Chondrocyte (in vitro differentiated cells): ENCODE measurements at regions not wholly inside any gene's neighbourhood (a gene's known extent, or its start where the extent isn't known, plus 50 kb on each side); places are given as distances from the start of the nearest gene placed in this dataset.

ENCODE experiments used
- DNase-seq: peaks from one replicate; pipeline ENCODE4 v3.0.0; 2021; ENCODE audit warnings: mixed read lengths, low spot score
- H3K27ac Mint-ChIP-seq: one replicate; pipeline ENCODE4 v1.8.0; 2021; ENCODE audit warnings: mild to moderate bottlenecking, moderate library complexity, mixed read lengths; ENCODE audit not compliant: unreplicated experiment
- H3K27me3 Mint-ChIP-seq: 2 replicates; pipeline ENCODE4 v1.8.0; 2021; ENCODE audit warnings: low read depth, mixed read lengths
- H3K36me3 Mint-ChIP-seq: 2 replicates; pipeline ENCODE4 v1.8.0; 2021; ENCODE audit warnings: low read depth, mixed read lengths
- H3K4me1 Mint-ChIP-seq: 2 replicates; pipeline ENCODE4 v1.8.0; 2021; ENCODE audit warnings: low read depth, mild to moderate bottlenecking, mixed read lengths
- H3K4me3 Mint-ChIP-seq: one replicate; pipeline ENCODE4 v1.8.0; 2021; ENCODE audit warnings: mild to moderate bottlenecking, moderate library complexity, mixed read lengths; ENCODE audit not compliant: unreplicated experiment
- H3K9me3 Mint-ChIP-seq: 2 replicates; pipeline ENCODE4 v1.8.0; 2021; ENCODE audit warnings: low read depth, mixed read lengths
- TF ChIP-seq, protein P1 (sequence below): fragments of 200-600 bp; sonication (generic); IDR thresholded peaks from 2 replicates; pipeline ENCODE4 v1.5.0; 2021; ENCODE audit warnings: antibody characterized with exemption, mild to moderate bottlenecking, moderate library complexity

GRCh38 chr15:77774350-77774749 is 141.6 kb upstream of the LINGO1 start:
- Mint-ChIP-seq H3K4me3 (no peak overlapping the region), H3K27me3 (peaks cover 6% of the 10 kb centered on the region), H3K36me3 (peaks cover 4% of the 10 kb centered on the region), H3K4me1 (no peaks in the 10 kb centered on the region), H3K27ac (no peak overlapping the region), H3K9me3 (no peaks in the 10 kb centered on the region)
- no peak for DNase-seq
- TF ChIP-seq, protein P1, sequence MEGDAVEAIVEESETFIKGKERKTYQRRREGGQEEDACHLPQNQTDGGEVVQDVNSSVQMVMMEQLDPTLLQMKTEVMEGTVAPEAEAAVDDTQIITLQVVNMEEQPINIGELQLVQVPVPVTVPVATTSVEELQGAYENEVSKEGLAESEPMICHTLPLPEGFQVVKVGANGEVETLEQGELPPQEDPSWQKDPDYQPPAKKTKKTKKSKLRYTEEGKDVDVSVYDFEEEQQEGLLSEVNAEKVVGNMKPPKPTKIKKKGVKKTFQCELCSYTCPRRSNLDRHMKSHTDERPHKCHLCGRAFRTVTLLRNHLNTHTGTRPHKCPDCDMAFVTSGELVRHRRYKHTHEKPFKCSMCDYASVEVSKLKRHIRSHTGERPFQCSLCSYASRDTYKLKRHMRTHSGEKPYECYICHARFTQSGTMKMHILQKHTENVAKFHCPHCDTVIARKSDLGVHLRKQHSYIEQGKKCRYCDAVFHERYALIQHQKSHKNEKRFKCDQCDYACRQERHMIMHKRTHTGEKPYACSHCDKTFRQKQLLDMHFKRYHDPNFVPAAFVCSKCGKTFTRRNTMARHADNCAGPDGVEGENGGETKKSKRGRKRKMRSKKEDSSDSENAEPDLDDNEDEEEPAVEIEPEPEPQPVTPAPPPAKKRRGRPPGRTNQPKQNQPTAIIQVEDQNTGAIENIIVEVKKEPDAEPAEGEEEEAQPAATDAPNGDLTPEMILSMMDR: no peak

- TF ChIP-seq, protein P1: no peak
- H3K9me3 Mint-ChIP-seq: no peaks in the 10 kb centered on the region
- H3K4me3 Mint-ChIP-seq: no peak overlapping the region
- no peak for DNase-seq
- H3K36me3 Mint-ChIP-seq: peaks cover 4% of the 10 kb centered on the region
- H3K27ac Mint-ChIP-seq: no peak overlapping the region
- peaks cover 9% of the 10 kb centered on the region for H3K27me3 Mint-ChIP-seq
- H3K4me1 Mint-ChIP-seq: no peaks in the 10 kb centered on the region
Observed at GRCh38 chr15:77773903-77774302, 141.2 kb upstream of the LINGO1 start.

DNA sequence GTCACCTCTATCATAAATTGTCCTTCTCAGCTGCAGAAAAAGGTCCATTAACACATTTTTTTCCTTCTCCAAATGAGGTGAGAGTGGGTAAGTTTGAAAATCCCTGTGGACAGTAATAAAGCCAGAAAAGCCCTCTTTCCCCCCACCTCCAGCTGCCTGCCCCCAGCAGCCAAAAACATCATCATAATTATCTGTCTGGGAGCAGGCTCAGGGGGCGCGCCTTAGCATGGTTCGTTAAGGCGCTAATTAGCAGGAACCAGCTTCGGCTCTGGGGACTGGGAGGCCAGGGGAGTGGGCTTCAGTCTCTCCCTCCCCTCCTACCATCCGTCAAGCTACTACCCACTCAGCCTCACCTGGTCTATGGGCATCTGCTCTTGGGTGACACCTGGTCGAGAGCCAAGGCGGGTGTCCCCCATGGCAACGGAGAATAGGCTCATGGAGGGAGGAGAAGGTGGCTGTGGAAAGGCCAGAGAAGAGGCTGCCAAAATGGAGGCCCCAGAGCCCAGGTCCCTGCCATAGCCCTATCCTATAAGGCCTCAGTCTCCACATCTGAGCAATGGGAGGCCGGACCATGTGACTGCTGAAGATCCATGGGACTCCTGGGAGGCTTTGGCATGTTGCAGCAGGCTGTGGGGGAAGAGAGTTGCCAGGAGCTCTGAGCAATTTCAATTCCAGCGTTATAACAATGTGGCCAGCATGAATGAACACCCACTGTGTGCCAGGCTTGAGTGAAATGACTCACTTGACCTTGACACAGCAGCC is 140.1 kb upstream of the LINGO1 start:
- no peaks in the 10 kb centered on the region for H3K9me3 Mint-ChIP-seq

DNA sequence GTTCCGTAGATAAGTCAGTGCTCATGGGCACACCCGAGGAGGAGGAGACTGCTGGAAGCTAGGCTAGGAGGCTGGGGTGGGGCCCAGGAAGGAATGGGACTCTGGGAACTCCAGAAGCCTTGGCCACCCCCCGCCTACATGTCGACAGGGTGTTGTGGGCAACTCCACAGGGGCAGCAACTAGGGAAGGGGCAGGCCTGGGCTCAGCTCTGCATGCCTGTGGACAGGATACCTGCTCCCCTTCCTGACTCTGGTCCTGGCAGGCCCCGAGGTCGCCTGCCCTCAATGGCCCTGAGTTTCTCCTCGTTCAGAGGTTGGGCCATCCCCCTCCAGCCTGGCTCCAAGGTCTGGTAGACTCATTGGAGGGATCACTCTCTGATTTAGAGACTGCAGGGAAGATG is 138.9 kb upstream of the LINGO1 start:
- DNase-seq: no peak
- no peak overlapping the region for H3K27ac Mint-ChIP-seq
- H3K4me3 Mint-ChIP-seq: no peak overlapping the region
- TF ChIP-seq, protein P1: no peak
- no peaks in the 10 kb centered on the region for H3K36me3 Mint-ChIP-seq
- peaks cover 32% of the 10 kb centered on the region for H3K27me3 Mint-ChIP-seq
- H3K9me3 Mint-ChIP-seq: no peaks in the 10 kb centered on the region
- H3K4me1 Mint-ChIP-seq: no peaks in the 10 kb centered on the region

More for the DNA sequence above, 140.1 kb upstream of the LINGO1 start:
- no peak for DNase-seq
- Mint-ChIP-seq H3K4me1 (no peaks in the 10 kb centered on the region), H3K36me3 (no peaks in the 10 kb centered on the region), H3K4me3 (no peak overlapping the region), H3K27me3 (peaks cover 20% of the 10 kb centered on the region), H3K27ac (no peak overlapping the region)
- TF ChIP-seq, protein P1: no peak

- Mint-ChIP-seq H3K4me3 (no peak overlapping the region), H3K27me3 (peaks cover 49% of the 10 kb centered on the region), H3K4me1 (no peaks in the 10 kb centered on the region), H3K9me3 (no peaks in the 10 kb centered on the region), H3K27ac (no peak overlapping the region), H3K36me3 (no peaks in the 10 kb centered on the region)
- no peak for DNase-seq
- TF ChIP-seq, protein P1: no peak
Observed at GRCh38 chr15:77769700-77770099, 137.0 kb upstream of the LINGO1 start.
